ENCODE measurements at regions not wholly inside any gene's neighbourhood (a gene's known extent, or its start where the extent isn't known, plus 50 kb on each side); places are given as distances from the start of the nearest gene placed in this dataset.

- DNase-seq (ENCODE audit: low read depth in 1 of 2, low spot score in 1 of 2), result no peak
These were observed 477.1 kb downstream of the IGSF11 start for GRCh38 chr3:118557513-118557912.

GRCh38 chr3:118559286-118559685, 475.4 kb downstream of the IGSF11 start:
- DNase-seq (ENCODE audit: low read depth in 1 of 2, low spot score in 1 of 2), result no peak

- DNase-seq (ENCODE audit: low read depth in 1 of 2, low spot score in 1 of 2), result no peak
These were observed 469.8 kb downstream of the IGSF11 start for GRCh38 chr3:118564800-118565199.

GRCh38 chr3:118573912-118574311, 460.7 kb downstream of the IGSF11 start:
- DNase-seq (ENCODE audit: low read depth in 1 of 2, low spot score in 1 of 2), result no peak

- no peak for DNase-seq (ENCODE audit: low read depth in 1 of 2, low spot score in 1 of 2)
These were observed 457.4 kb downstream of the IGSF11 start for GRCh38 chr3:118577055-118577777.

- DNase-seq (ENCODE audit: low read depth in 1 of 2, low spot score in 1 of 2), result no peak
These were observed 456.1 kb downstream of the IGSF11 start for GRCh38 chr3:118578559-118578958.

- DNase-seq (ENCODE audit: low read depth in 1 of 2, low spot score in 1 of 2), result no peak
These were observed 447.5 kb downstream of the IGSF11 start for GRCh38 chr3:118587037-118587741.

- no peak for DNase-seq (ENCODE audit: low read depth in 1 of 2, low spot score in 1 of 2)
These were observed 446.8 kb downstream of the IGSF11 start for GRCh38 chr3:118587847-118588246.

- DNase-seq (ENCODE audit: low read depth in 1 of 2, low spot score in 1 of 2), result no peak
These were observed 441.4 kb downstream of the IGSF11 start for GRCh38 chr3:118593277-118593670.

GRCh38 chr3:118597184-118597583, 437.5 kb downstream of the IGSF11 start:
- DNase-seq (ENCODE audit: low read depth in 1 of 2, low spot score in 1 of 2), result no peak

GRCh38 chr3:118607915-118608820, 426.5 kb downstream of the IGSF11 start:
- DNase-seq (ENCODE audit: low read depth in 1 of 2, low spot score in 1 of 2), result no peak

GRCh38 chr3:118618247-118619040, 416.2 kb downstream of the IGSF11 start:
- no peak for DNase-seq (ENCODE audit: low read depth in 1 of 2, low spot score in 1 of 2)

GRCh38 chr3:118626453-118626852, 408.2 kb downstream of the IGSF11 start:
- no peak for DNase-seq (ENCODE audit: low read depth in 1 of 2, low spot score in 1 of 2)

- DNase-seq (ENCODE audit: low read depth in 1 of 2, low spot score in 1 of 2), result no peak
These were observed 405.8 kb downstream of the IGSF11 start for GRCh38 chr3:118628704-118629341.

- no peak for DNase-seq (ENCODE audit: low read depth in 1 of 2, low spot score in 1 of 2)
These were observed 404.8 kb downstream of the IGSF11 start for GRCh38 chr3:118629821-118630220.

- no peak for DNase-seq (ENCODE audit: low read depth in 1 of 2, low spot score in 1 of 2)
These were observed 398.9 kb downstream of the IGSF11 start for GRCh38 chr3:118635711-118636110.

- DNase-seq (ENCODE audit: low read depth in 1 of 2, low spot score in 1 of 2), result no peak
These were observed 397.8 kb downstream of the IGSF11 start for GRCh38 chr3:118636841-118637240.

- DNase-seq (ENCODE audit: low read depth in 1 of 2, low spot score in 1 of 2), result no peak
These were observed 396.8 kb downstream of the IGSF11 start for GRCh38 chr3:118637846-118638245.

- DNase-seq (ENCODE audit: low read depth in 1 of 2, low spot score in 1 of 2), result no peak
These were observed 393.0 kb downstream of the IGSF11 start for GRCh38 chr3:118641608-118642007.

GRCh38 chr3:118671192-118671591, 363.5 kb downstream of the IGSF11 start:
- DNase-seq (ENCODE audit: low read depth in 1 of 2, low spot score in 1 of 2), result no peak

All from activated CD4-positive, alpha-beta T cell treated with anti-CD3 and anti-CD28 coated beads, Interleukin-2, amount 50 U/mL, for 24 hours (primary cell).